ENCODE measurements at regions not wholly inside any gene's neighbourhood (a gene's known extent, or its start where the extent isn't known, plus 50 kb on each side); places are given as distances from the start of the nearest gene placed in this dataset.
A peak's percentile ranks its signal among the peaks of the same experiment; 100 is the strongest.
"Not testable (repeated sequence)": the region's sequence is repeated elsewhere in the genome, so short reads cannot be mapped to it uniquely, and the experiment has no call there.

DNA sequence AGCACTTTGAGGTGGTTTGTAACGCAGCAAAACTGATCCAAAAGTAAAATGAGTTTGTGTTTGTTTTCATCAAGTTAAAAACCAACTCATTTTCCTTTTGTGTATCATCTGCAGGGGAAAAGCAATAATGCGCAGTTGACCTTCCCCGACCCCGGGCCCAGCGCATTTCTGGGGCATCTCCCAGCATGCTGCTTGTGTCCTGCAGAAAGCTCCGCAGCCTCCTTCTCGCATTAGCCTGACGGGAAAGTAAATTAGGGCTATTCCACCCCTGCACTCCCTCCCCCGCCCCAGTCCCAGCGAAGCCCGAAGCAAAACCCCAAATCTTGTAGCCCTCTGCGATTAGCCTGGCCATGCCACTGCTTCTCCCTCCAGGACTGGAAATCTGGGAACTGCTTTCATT, 82.0 kb upstream of the PPM1B start:
- DNase-seq (ENCODE audit: low read depth in 2 of 2), result no peak

DNA sequence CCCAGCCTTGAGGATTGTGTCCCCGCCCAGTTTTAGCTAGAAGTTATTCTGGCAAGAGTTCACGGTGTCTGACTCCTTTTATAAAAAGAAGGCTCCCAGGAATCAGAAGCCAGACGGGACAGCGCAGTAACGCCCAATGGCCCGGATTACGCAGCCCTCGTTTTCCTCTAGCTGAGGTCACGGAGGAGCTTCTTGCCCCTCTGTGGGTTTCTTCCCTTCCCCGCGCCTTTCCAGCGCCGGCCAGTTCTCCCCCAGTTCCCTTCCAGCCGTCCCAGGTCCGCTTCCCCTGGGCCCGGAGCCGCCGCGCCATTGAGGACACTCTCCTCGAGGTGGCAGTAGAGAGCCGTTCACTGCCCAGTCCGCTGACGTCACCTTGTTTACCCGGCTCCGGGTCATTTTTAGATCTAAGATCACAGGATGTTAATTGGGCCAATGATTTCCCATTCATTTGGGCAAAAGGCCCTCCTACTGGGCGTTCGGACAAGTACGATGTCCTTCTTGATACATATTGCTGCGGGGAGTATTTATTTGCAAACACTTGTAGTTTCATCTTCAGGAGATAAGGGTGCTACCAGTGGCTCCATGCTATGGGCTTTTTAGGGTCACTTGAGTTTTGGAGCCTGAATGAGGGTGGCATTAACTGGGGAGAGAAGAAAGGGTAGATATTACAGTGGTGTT, 81.5 kb upstream of the PPM1B start:
- peak; percentile 25 to 33 for DNase-seq (ENCODE audit: low read depth in 2 of 2)

DNA sequence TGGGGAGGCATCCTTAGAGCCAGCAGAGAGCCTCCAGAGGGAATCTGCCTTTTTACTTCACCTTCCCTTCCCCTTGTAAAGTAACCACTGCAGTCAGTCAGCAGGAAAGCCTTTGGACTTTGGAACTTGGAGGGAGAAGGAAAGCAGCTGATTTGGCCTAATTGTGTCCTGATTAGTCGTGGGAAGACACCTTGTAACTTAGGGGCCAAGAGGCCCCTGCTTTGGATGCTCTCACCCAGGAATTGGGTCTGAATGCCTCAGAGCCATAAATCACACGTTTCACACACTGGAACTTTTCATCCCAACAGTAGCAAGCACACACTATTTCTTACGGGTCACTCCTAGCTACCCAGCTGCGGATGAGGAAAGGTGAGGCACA, 81.0 kb upstream of the PPM1B start:
- no peak for DNase-seq (ENCODE audit: low read depth in 2 of 2)

DNA sequence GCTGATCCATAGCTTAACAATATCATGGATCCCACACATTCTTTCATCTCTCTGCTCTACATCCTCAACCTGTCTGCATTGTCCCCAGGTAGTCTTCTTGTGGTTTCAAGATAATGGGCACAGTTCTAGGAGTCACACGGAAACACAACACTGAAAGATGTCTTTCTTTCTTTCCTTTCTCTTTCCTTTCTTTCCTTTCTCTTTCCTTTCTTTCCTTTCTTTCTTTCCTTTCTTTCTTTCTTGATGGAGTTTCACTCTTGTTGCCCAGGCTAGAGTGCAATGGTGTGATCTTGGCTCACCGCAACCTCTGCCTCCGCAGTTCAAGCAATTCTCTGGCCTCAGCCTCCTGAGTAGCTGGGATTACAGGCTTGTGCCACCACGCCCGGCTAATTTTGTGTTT, 76.2 kb upstream of the PPM1B start:
- not testable (repeated sequence) for DNase-seq (ENCODE audit: low read depth in 2 of 2)

DNA sequence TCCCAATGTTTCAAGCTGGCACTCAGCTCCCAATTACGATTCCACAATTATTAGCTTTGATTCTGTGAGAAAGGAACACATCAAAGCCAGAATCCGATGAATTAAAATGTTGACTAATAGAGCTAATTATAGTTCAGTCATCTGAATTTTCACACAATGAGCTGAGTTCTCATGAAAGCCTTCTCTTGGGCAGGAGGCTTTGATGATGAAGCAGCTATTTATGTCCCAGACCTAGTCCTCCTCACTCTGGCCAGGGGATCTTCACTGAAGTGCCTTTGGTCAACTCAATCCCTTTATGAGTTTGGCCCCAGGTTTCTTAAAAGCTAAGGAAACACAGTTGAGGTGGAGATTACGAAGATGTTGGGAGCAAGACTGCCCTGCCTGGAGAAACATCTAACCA, 74.7 kb upstream of the PPM1B start:
- no peak for DNase-seq (ENCODE audit: low read depth in 2 of 2)

DNA sequence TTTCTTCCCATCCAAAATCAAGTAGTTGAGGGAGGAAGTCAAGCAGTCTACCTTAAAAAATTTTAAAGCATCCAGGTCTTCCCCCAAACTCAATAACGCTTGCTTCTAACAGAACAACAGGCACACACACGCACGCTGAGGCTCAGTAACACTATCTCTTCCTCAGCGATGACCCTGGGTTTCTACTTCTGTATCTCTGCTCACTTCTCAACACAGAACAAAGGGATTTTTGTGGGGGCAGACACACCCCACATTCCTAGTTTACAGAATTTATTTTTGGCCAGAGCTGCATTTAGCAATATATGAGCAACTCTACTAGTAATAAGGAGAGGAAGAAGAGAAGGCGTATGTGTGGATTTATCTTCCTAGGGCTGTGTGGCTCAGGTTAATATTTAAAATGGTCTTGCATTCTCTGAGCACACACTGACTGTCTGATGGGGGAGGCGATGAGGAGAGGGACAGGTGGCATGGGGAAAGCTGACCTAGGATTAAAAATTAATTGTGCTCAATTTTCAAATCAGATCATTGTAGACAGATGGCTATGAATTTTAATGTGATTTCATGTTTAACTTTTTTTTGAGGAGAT, 71.3 kb upstream of the PPM1B start:
- no peak for DNase-seq (ENCODE audit: low read depth in 2 of 2)

DNA sequence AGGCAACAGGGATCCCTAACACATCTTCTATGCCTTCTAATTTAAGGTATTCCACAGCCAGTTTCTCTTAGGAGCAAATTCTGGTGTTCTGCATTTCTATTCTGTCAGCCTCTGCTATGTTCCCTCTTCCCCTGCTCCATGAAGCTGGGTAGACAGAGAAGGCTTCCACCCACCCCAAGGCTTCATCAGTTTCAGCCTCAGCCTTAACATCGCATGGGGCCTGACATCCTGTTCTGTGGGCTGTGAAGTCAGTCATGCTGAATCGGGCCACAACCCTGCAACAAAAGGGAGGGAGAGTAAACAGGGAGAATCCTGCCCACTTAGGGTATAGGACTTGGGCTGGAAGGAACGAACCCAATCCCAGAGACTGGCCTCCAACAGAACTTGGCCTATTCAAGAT, 70.6 kb upstream of the PPM1B start:
- no peak for DNase-seq (ENCODE audit: low read depth in 2 of 2)

DNA sequence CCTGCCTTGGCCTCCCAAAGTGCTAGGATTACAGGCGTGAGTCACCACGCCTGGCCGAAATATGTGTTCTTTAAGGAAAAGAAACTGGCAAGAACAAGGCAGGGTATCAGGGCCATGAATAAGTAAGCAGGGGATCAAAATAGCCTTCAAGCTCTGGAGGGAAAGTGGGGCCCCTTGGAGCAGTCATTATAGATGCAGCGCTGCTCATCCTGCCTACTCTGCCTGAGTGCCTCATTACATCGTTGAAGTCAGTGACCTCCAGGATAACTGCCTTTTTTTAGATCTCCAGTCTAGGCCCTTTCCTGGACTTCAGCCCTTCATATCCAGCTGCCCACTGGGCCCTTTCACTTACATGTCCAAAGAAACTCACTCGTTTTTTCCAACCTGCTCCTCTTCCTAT, 69.8 kb upstream of the PPM1B start:
- no peak for DNase-seq (ENCODE audit: low read depth in 2 of 2)

DNA sequence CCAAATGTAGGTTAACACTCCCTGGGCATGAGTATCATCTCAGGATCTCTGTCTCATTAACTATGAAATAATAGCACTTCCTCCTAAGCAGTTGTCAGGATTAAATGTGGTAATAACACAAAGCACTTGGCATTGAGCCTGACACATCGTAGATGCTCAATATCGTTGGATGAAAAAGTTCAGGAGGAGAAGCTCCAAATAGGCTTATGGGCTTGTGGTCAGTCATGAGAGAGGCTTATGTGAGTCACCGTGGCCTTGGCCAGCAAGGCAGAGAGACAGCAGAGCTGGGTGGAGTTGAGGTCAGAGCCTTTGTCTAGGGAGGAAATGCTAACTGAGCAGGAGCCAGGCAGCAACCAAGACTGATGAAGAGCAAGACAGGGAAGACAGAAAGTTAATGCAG, 68.3 kb upstream of the PPM1B start:
- peak; percentile 27 for DNase-seq (ENCODE audit: low read depth in 2 of 2)

DNA sequence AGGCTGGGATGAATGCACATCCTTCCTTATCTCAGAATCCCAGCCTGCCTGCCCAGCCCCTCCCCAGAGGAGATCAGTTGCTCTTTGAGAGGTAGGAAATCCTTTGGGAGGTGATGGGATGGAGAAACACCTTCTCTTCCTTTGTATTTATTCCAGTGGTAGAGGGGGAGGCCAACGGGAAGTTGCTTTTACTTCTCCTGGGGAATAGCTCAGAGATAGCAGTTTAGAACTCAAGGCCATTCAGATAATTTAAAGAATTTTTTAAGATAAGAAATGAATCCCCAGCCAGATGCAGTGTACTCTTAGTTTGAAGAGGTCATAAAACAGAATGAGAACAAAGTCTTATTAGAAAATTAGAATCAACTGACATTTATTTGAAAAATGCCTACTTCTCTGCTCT, 67.4 kb upstream of the PPM1B start:
- DNase-seq (ENCODE audit: low read depth in 2 of 2), result no peak

DNA sequence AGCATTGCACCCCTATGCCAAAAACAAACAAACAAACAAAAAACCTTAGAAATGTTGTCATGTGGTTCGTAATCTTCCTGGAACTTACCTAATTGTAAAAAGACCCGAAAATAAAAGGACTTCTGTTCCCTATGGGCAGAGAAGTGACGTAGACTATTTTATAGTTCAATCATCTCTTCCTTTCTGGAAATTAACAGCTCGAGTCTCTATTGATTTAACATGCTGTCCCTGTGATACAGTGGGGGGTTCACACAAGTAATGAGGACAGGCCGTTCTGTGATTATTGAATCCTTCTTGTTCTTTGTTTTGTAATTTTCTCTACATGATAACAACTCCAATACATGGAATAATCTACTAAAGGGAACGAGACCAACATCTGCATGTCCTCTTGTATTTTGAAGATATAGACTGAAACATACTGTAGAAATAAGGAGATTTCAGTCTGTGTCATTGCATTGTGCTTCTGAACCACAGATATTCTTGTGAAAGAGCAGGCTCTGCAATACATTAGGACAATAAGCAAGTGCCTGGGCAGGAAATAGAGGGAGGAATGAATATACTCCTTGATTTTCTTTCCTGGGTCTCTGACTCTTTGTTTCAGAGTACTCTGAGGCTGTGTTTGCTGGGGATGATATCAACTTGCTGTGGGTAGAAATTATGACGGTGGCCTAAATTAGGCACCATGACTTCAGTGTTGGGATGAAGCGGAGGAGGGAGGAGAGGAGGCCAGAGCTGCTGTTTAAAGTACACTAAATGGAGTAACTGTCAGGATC, 65.7 kb upstream of the PPM1B start:
- no peak for DNase-seq (ENCODE audit: low read depth in 2 of 2)

DNA sequence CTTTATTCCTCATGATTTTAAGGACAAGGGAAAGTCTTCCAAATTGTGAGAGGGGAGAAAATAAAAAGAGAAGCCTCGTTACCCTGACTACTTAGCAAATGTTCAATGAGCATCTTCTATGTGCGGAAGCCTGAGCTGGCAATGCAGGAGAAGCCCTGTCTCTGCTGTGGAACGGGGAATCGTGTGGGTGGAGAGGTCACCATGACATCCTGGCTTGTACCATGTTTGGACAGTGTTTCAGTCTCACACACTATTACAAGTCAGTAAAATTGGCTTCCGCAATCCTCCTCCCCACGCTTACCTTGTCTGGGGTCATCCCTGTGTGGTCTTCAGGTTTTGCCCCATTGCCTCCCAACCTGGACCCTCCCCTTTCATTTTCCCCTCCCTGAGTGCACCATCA, 65.0 kb upstream of the PPM1B start:
- no peak for DNase-seq (ENCODE audit: low read depth in 2 of 2)

DNA sequence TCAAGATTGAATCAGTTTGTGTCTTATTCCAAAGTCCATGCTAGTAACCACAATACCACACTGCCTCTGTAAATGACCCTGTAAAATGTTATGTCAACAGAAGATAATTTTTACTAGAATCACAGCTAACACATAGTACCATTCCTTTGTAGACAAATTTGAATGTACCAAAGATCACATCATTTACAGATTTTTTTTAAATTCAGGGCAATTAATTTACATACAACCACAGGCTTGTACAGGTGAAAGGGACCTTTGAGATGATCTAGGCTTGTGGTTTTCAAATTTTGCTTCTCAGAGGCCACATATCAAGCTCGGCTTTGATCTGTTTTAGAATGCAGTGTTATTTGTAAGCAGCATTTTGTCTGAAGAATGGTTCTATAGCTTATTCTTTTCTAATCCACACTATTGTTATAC, 63.8 kb upstream of the PPM1B start:
- no peak for DNase-seq (ENCODE audit: low read depth in 2 of 2)

DNA sequence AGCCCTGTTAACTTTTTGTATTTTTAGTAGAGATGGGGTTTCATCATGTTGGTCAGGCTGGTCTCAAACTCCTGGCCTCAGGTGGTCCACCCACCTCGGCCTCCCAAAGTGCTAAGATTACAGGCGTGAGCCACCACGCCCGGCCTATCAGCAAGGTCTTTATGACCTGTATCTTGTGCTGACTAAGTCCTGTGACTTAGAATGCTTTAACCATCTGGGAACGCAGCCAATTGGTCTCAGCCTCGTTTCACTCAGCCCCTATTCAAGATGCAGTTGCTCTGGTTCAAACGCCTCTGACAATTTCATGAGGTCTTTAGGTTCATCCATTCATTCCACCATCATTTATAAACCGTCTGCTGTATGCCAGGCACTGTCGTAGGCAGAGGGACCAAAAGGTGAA, 62.2 kb upstream of the PPM1B start:
- not testable (repeated sequence) for DNase-seq (ENCODE audit: low read depth in 2 of 2)

DNA sequence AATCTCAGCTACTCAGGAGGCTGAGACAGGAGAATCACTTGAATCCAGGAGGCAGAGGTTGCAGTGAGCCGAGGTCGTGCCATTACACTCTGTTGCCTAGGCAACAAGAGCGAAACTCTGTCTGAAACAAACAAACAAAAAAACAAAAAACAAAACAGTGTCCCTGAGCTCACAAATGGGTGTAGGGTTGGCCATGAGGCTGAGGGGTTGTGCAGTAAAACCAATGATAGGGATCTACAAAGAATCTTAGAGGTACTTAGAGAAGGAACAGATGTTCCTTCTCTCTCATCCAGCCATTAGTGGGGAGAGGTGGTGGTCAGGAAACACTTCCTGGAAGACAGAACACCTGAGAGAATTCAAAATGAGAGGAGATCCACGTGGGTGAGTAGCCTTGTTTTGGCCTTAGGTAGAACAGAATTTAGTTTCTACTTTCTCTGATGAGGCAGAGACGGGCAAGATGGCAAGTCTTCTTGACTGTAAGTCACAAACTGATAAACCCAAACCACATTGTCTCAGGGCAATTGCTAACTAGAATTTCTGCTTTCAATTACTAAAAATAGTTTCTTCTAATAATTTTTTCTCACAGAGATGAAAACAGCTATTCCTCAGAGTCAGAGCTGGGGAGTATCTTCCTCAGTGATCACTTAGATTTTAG, 61.5 kb upstream of the PPM1B start:
- no peak for DNase-seq (ENCODE audit: low read depth in 2 of 2)

DNA sequence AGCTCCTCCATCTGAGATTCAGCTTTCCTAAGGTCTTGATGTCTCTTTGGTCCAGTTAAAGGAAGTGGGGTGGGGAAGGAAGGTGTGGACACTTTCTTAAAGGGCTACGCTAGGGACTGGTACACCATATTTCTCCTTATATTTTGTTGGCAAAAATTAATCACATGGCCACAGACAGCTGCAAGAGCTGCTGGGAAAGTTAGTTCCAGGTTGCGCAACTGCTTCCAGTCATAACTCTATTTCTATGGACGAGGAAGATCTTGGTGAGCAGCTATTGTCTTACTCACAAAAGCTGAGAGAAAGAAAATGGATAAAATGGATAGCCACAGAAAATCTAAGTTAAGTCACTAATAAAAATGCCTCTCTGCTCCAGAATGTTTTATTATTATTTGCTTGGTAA, 60.7 kb upstream of the PPM1B start:
- DNase-seq (ENCODE audit: low read depth in 2 of 2), result no peak

DNA sequence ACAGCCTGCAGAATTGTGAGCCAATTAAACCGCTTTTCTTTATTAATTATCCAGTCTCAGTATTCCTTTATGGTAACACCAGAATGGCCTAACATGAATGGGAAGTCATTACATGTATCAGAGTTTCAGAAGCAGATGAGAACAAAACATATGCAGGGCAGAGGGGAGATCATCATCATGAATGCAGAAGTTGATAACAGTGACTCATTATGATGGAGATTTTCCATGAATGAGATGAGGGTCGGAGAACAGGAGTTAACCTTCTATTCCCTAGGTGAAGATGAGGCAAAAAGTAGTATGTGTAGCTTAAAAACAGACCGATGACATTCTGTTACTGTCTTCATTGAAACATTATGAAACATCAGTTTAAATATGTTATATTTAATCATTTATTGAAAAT, 59.5 kb upstream of the PPM1B start:
- DNase-seq (ENCODE audit: low read depth in 2 of 2), result no peak

DNA sequence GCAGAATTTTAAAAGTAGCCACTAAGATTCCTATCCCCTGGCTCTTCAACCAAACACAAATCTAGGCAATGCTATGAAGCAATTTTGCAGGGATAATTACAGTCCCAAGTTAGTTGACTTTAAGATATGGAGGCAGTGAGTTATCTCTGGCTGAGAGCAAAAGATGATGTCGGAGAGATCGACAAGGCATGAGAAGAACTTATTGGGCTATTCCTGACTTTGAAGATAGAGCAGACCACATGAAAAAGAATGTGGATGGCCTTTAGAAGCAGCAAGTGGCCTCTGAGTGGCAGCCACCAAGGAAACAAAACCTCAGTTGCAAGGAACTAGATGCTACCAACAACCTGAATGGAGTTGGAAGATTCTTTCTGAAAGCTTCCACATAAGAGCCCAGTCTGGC, 58.2 kb upstream of the PPM1B start:
- DNase-seq (ENCODE audit: low read depth in 2 of 2), result no peak

DNA sequence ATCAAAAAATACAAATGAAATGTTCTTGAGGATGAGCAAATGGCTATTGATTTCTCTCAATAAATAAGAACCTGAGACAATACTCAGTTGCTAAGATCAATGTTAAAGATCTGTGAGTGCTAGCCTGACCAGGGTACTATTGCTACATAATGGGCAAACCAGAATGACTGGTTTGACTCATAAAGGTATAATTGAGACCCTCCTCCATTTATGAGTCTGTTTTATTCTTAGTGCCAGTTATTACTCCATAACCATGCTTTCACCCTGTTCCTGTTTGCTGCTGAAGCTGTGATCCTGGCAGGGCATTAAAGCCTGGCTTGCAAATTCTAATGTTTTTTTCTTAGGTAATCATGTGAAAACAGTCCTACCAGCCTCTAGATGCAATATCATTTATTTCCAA, 56.6 kb upstream of the PPM1B start:
- no peak for DNase-seq (ENCODE audit: low read depth in 2 of 2)

DNA sequence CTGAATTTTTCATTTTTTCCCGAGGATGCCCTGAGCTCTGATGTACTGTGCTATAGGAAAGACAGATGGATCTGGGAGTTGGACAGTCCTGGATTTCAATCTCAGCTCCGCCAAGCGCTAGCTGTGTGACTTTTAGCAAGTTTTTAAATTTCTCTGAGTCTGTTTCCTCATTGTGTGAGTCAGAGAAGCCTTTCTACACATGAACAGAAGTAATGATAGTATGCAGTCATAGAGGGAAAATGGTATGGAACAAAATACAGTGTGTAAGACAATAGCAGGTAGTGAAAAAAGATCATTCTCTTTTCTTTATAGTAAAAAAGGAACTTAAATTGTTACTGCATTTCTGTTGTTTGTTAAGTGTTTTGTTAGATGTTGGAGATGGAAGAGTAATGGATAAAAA, 52.4 kb upstream of the PPM1B start:
- no peak for DNase-seq (ENCODE audit: low read depth in 2 of 2)

DNA sequence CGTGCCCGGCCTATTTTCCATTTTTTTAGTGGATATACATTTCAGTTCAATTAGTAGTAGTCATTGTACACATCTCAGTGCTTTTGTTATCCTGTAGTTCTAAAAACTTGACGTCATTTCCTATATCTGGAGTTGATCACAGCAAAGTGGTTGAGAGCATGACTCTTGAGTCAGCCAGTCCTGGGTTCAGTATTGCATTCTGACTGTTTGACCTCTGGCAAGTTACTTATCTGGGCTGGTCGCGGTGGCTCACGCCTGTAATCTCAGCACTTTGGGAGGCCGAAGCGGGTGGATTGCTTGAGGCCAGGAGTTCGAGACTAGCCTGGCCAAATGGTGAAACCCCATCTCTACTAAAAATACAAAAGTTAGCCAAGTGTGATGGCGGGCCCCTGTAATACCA, 50.4 kb upstream of the PPM1B start:
- no peak for DNase-seq (ENCODE audit: low read depth in 2 of 2)
